ENCODE measurements at regions not wholly inside any gene's neighbourhood (a gene's known extent, or its start where the extent isn't known, plus 50 kb on each side); places are given as distances from the start of the nearest gene placed in this dataset.

DNA sequence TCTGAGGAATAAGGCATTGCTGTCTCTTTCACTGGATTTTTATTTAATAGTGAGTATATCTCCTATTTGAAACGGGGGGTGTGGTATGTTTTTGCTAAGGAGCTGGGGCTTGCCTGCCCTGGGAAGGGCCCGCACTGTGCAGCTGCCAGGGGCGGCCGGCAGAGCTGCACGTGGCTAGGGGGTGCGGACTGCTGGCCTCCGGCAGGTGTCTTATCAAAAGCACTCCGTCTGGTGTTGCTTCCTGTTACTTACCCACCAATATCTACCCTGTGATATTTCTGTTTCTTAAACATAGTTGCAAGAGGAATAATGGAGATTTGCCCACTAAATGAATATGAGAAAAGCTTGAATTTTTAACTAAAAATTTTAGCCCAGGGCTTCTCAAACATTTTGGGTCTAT lies 232.0 kb downstream of the IRX1 start:
- no peak overlapping the region for H3K27ac Mint-ChIP-seq
- no peaks in the 10 kb centered on the region for H3K4me1 Mint-ChIP-seq
- H3K27me3 Mint-ChIP-seq: no peaks in the 10 kb centered on the region
- no peaks in the 10 kb centered on the region for H3K9me3 Mint-ChIP-seq
- no peak overlapping the region for H3K4me3 Mint-ChIP-seq
- H3K36me3 Mint-ChIP-seq: no peaks in the 10 kb centered on the region
- ATAC-seq: no peak

DNA sequence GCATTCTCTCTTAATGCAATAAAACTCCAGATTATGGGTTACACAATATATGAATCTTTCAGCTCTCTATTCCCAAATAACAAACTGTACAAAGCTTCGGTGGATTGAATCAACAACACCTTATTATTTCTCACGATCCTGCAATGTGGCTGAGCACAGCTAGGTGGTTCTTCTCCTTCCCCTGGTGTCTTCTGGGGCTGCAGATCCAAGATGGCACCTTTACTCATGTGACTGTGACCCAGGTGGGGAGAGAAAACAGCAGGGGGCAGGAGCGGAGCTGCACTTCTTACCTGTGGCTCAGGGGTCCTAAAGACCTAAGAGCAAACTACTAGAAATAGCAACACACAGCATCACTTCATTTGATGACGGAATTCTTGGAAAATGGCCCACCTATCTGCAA lies 233.1 kb downstream of the IRX1 start:
- no peaks in the 10 kb centered on the region for H3K9me3 Mint-ChIP-seq
- no peak overlapping the region for H3K27ac Mint-ChIP-seq
- H3K27me3 Mint-ChIP-seq: no peaks in the 10 kb centered on the region
- H3K36me3 Mint-ChIP-seq: no peaks in the 10 kb centered on the region
- H3K4me1 Mint-ChIP-seq: no peaks in the 10 kb centered on the region
- no peak overlapping the region for H3K4me3 Mint-ChIP-seq
- no peak for ATAC-seq

DNA sequence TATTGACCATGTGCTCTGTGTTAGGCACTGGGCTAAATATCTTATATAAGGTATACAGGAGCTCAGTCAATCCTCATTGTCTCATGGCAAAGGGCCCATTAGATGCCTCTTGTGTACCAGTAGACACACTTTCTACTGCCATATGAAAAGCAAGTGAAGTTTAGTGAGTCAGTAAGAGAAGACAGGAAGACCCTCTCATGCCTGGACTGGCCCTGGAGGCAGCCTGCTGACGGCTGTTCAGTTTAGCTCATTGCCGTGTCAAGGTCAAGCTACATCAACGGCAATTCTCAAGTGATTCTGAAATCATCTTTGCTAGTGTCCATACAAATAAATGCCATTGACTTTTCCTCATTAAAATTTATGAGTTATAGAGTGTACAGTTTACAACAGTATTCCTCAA lies 237.9 kb downstream of the IRX1 start:
- Mint-ChIP-seq H3K4me1 (no peaks in the 10 kb centered on the region), H3K9me3 (no peaks in the 10 kb centered on the region), H3K27ac (no peak overlapping the region), H3K27me3 (no peaks in the 10 kb centered on the region), H3K36me3 (no peaks in the 10 kb centered on the region), H3K4me3 (no peak overlapping the region)
- ATAC-seq: no peak

DNA sequence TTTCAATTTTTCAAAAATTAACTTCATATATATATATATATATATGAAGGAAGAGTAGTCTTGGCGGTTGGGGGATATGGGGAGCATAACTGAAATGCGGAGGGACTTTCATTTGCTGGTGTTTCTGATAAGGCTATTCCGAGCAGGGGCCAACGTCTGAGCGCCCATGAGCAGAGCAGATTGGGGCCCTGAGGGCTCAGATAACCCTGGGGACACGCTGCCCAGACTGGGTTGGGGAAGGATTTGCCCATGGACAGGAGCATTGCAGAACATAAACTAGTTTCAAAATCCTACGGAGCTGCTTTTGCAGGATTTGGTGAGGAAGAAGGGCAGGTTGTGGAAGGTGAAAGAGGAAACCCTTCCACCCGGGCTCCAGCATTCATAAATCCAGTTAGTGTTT lies 240.2 kb downstream of the IRX1 start:
- H3K4me1 Mint-ChIP-seq: no peaks in the 10 kb centered on the region
- no peaks in the 10 kb centered on the region for H3K9me3 Mint-ChIP-seq
- H3K27me3 Mint-ChIP-seq: no peaks in the 10 kb centered on the region
- no peak overlapping the region for H3K4me3 Mint-ChIP-seq
- H3K36me3 Mint-ChIP-seq: no peaks in the 10 kb centered on the region
- no peak for ATAC-seq
- no peak overlapping the region for H3K27ac Mint-ChIP-seq

DNA sequence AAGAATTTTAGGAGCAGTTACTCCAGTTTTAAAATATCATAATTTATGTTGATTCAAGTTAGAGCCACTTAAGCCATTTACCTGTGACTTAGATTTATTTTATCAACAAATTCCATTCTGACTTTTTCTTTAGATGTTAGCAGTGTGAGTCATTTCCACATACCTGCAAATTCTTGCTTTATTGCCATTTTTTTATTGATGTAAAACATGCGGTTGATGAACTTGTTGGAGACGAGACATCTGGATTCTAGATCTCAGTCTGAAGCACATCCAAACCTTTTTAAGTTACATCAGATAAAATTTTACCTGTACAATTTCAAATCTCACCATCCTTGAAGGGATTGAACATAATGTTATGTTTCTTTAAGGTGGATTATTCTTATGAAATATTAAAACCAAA lies 240.9 kb downstream of the IRX1 start:
- Mint-ChIP-seq H3K4me1 (no peaks in the 10 kb centered on the region), H3K4me3 (no peak overlapping the region), H3K36me3 (no peaks in the 10 kb centered on the region), H3K27ac (no peak overlapping the region), H3K27me3 (no peaks in the 10 kb centered on the region), H3K9me3 (no peaks in the 10 kb centered on the region)
- no peak for ATAC-seq

DNA sequence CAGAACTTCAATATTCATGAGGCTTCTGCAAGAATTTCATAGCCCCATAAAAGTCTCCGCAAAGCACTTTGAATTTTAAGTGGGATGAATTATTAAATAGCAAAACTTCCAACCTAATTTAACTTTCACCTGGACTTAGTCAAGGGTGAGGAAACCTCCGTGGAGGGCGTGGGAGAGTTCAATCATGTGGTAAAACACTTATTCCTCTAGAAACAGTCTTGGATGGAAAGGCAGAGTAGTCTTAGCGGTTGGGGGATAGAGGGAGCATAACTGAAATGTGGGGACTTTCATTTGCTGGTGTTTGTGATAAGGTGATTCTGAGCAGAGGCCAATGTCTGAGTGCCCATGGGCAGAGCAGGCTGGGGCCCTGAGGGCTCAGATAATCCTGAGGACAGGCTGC lies 241.9 kb downstream of the IRX1 start:
- Mint-ChIP-seq H3K27ac (no peak overlapping the region), H3K4me3 (no peak overlapping the region), H3K36me3 (no peaks in the 10 kb centered on the region), H3K4me1 (no peaks in the 10 kb centered on the region), H3K9me3 (no peaks in the 10 kb centered on the region), H3K27me3 (no peaks in the 10 kb centered on the region)
- no peak for ATAC-seq

DNA sequence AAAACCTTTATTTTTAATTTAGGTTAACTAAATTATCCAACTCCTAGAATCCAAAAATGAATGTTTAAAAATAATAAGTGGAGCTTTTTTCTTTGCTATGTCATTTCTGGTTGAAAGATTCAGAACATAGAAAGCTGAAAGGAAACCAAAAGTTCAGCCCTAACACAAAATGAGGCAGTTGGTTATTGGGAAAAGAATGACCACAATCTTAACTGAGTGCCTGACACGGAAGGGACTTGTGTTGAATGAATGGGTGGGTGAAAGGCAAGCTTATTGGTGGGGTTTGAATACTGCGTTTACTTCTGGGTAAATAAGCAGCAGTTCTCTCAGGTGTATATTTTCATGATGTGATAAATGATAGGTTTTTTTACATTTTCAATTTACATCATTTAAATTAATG lies 243.5 kb downstream of the IRX1 start:
- Mint-ChIP-seq H3K36me3 (no peaks in the 10 kb centered on the region), H3K27ac (no peak overlapping the region), H3K4me1 (no peaks in the 10 kb centered on the region), H3K9me3 (no peaks in the 10 kb centered on the region), H3K4me3 (no peak overlapping the region), H3K27me3 (no peaks in the 10 kb centered on the region)
- ATAC-seq: no peak

DNA sequence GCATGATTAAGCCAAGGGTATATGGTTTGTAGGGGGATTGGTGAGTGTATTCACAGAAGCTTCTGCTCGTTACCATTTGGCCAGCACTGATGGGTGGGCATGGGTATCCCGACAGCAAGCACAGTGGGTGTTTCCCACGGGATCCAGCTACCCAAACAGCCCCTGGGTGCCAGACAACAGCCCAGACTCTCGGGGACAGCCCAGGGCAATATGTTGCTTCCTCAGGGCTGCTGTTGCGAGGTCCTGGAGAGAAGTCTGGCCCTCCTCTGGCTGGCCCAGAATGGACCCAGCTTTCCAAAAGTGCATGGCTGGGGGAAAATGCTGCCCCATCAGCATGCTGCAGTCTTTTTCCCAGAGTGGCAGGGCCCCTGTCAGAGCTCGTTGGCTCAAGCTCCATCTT lies 247.0 kb downstream of the IRX1 start:
- no peak overlapping the region for H3K4me3 Mint-ChIP-seq
- H3K27ac Mint-ChIP-seq: no peak overlapping the region
- no peaks in the 10 kb centered on the region for H3K27me3 Mint-ChIP-seq
- ATAC-seq: no peak
- H3K9me3 Mint-ChIP-seq: peaks cover 2% of the 10 kb centered on the region
- no peaks in the 10 kb centered on the region for H3K36me3 Mint-ChIP-seq
- H3K4me1 Mint-ChIP-seq: no peaks in the 10 kb centered on the region

DNA sequence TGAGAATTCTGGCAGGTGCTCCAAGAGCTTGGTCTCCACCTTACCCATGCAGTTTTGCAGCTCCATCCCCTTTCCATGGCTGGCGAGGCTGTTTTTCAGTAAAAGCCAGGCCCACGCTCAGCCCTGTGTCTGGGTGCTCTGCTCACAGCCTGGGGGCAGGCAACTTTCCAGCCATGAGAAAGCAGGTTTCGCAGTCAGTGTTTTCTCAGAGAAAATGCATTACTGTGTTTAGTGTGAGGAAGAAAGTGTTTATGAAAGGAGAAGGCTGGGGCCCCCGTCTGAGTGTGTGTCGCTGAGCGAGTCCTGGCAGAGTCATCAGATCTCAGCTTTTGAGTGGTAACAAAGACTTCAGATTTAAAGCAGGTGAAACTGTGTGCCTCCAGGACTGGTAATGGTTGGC lies 248.1 kb downstream of the IRX1 start:
- ATAC-seq: no peak
- no peak overlapping the region for H3K4me3 Mint-ChIP-seq
- no peaks in the 10 kb centered on the region for H3K4me1 Mint-ChIP-seq

DNA sequence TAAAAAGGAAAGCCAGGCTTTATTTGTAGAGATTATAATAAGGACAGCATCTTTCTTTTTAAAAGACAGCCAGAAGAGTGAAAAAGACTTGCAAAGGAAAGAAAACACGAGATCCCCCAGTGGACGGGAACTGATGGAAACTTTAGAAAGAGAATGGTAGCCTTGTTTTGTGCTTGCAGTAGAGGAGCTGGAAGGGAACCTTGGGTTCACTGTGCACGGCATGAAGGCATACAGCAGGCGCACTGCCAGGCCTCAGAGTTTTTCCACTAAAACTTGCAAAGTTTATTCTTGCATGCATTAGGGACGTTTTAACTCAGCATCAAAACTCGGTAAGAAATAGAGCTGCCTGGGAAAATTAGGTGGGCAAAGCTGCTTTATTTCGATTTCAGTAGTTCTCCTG lies 248.6 kb downstream of the IRX1 start:
- ATAC-seq: no peak

More for the DNA sequence above, 248.1 kb downstream of the IRX1 start:
- H3K9me3 Mint-ChIP-seq: peaks cover 4% of the 10 kb centered on the region
- H3K27ac Mint-ChIP-seq: no peak overlapping the region
- no peaks in the 10 kb centered on the region for H3K27me3 Mint-ChIP-seq
- H3K36me3 Mint-ChIP-seq: no peaks in the 10 kb centered on the region

DNA sequence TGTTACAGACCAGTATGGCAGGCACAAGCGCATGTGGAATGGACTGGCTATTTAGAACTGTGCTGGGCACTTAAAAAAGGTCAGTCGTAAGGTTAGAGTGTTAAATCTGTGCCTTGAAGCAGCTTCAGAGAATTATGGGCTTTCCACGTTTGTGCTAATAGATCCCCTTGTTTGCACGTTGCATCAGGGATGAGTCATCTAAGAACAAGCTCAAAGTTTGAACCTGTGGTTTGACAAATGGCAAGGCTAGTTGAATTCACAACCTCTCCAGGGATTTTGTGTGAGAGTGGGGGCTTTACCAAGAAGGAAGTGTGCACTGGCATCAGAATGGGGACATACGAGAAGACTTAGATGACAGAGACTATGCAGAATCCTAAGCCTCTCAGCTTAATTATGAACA lies 249.6 kb downstream of the IRX1 start:
- no peak overlapping the region for H3K4me3 Mint-ChIP-seq
- no peaks in the 10 kb centered on the region for H3K4me1 Mint-ChIP-seq
- no peak for ATAC-seq
- no peak overlapping the region for H3K27ac Mint-ChIP-seq
- H3K36me3 Mint-ChIP-seq: no peaks in the 10 kb centered on the region
- peaks cover 4% of the 10 kb centered on the region for H3K9me3 Mint-ChIP-seq
- no peaks in the 10 kb centered on the region for H3K27me3 Mint-ChIP-seq

More for the DNA sequence above, 248.6 kb downstream of the IRX1 start:
- Mint-ChIP-seq H3K4me1 (no peaks in the 10 kb centered on the region), H3K9me3 (peaks cover 4% of the 10 kb centered on the region), H3K36me3 (no peaks in the 10 kb centered on the region), H3K27me3 (no peaks in the 10 kb centered on the region), H3K27ac (no peak overlapping the region), H3K4me3 (no peak overlapping the region)

DNA sequence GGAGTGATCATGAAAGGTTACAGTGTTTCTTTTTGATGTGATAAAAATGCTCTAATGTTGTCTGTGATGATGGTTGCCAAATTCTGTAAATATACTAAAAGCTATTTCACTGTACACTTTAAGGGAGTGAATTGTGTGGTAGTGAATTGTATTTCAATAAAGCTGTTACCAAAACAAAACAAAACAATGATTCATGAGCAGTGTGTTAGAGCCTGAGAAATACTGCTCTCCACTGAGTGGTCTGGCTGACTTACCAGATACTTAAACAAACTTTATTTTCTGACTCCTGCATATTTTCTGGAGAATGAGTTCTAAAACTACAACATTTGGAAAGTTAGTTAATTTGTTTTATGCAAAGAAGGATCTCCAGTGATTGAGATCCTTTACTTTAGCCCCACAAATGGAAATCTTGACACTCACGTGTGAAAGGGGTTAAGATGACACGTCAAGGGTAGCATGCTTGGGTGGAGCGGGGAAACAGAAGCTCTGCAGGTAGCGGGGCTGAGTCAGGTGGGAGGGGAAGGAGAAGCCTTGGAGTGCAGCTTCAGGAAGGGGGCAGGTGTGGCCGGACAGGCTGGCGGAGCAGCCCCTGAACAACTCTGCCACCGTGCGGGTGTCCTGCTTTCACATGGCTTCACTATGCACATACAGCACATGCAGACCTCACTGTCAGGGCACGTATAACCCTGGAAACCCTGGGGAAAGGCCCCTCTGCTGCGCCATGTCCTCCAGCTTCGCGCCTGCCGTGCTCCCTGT lies 256.7 kb downstream of the IRX1 start:
- Mint-ChIP-seq H3K4me1 (no peaks in the 10 kb centered on the region), H3K27me3 (no peaks in the 10 kb centered on the region), H3K4me3 (no peak overlapping the region), H3K27ac (no peak overlapping the region), H3K36me3 (no peaks in the 10 kb centered on the region), H3K9me3 (peaks cover 2% of the 10 kb centered on the region)
- no peak for ATAC-seq

DNA sequence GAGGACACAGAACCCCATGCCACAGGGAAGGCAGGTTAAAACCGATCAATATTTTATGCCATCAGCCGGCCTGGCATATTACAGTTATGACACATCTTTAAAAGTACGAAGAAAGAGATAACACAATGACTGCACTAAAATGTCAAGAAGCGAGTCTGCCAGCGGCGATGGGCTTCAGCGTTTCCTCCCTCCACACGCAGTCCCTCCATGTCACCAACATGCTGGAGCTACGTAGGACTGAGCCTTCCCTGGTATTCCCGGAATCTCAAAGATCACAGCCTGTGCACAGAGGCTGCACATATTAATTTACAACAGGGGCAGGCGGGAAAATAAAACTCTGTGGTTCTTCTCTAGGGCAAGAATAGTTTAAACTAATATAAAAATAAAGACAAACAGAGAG lies 257.7 kb downstream of the IRX1 start:
- Mint-ChIP-seq H3K4me3 (no peak overlapping the region), H3K27me3 (no peaks in the 10 kb centered on the region), H3K27ac (no peak overlapping the region), H3K4me1 (no peaks in the 10 kb centered on the region), H3K9me3 (no peaks in the 10 kb centered on the region), H3K36me3 (no peaks in the 10 kb centered on the region)
- ATAC-seq: no peak

DNA sequence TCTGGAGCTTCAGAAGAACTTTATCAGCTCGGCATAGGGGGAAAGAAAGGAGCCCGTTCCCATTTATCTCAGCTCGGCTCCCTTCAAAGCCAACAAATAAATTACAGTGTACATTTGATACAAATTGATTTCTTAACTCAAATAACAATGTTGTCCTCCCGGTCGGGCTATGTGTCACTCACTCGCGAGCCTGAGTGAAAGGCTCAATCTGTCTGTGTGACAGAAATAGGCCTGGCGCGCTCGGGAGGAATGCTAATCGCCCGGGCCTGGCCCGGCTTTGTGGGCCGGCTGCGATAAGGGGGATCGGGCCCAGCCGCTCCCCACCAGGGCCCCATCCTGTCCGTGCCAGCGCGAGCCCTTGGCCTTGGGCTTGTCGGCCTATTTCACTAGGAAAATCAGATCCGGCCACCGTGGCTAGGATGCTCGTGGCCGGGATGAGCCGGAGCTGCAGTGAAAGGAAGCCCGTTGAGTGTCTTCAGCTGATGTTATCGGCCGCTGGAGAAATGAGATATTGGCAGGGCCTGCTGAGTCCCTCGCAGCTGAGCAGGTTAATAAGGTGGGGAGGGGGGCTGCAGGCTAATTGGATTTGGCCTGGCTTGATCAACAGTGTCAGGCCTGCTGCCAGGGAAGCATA lies 258.7 kb downstream of the IRX1 start:
- no peak for ATAC-seq
- Mint-ChIP-seq H3K9me3 (no peaks in the 10 kb centered on the region), H3K27me3 (no peaks in the 10 kb centered on the region), H3K4me1 (no peaks in the 10 kb centered on the region), H3K4me3 (no peak overlapping the region), H3K36me3 (no peaks in the 10 kb centered on the region), H3K27ac (no peak overlapping the region)

DNA sequence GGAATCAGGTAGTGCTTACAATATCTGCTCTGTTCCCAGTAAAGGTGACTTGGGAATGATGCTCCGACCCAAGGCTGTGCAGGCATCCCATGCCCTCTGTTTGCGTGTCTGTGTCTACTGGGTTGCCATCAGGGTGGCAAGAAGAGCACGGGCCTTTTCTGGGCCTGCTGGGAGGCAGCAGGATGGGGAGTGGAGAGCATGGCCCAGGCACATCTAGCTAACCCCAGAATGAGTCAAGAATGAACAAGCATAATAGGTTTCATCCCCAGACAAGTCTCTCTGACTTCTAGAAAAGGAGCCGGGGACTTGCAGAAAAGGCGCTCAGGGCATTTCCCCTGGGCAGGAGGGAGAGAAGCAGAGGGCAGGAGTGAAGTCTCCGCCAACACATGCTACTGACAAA lies 260.4 kb downstream of the IRX1 start:
- Mint-ChIP-seq H3K27me3 (no peaks in the 10 kb centered on the region), H3K36me3 (no peaks in the 10 kb centered on the region), H3K4me1 (no peaks in the 10 kb centered on the region), H3K4me3 (no peak overlapping the region), H3K9me3 (no peaks in the 10 kb centered on the region), H3K27ac (no peak overlapping the region)
- ATAC-seq: no peak

DNA sequence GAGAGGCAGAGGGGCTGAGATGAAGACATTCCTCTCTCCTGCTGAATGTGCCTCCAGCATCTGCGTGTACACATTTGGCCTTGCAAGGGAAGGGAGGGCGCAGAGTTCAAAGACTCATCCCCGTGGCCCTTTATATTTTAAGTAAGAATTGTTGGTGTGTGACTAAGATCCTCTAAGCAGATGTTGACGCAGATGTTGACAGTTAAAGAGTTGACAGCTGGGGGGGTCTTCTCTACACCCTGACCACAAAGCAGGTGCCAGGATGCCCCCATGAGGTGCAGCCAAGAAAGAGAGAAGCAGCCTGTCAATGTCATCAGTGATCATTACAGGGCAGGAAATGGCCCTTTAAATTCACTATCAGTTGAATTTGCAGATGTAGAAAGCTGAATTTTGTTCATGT lies 262.9 kb downstream of the IRX1 start:
- Mint-ChIP-seq H3K27me3 (no peaks in the 10 kb centered on the region), H3K27ac (no peak overlapping the region), H3K9me3 (no peaks in the 10 kb centered on the region), H3K4me3 (no peak overlapping the region), H3K36me3 (no peaks in the 10 kb centered on the region), H3K4me1 (no peaks in the 10 kb centered on the region)
- no peak for ATAC-seq

Measured in stimulated activated memory B cell treated with anti-CD40 and anti-IgM and Interleukin-4, amounts not matched to agents 10 μg/mL and 1 μg/mL and 100 μg/mL, for 72 hours (primary cell).